Mesothelial cell of epicardium (in vitro differentiated cells): ENCODE measurements at regions not wholly inside any gene's neighbourhood (a gene's known extent, or its start where the extent isn't known, plus 50 kb on each side); places are given as distances from the start of the nearest gene placed in this dataset.

Experiments used
- DNase-seq, 2 experiments: peaks; one replicate each; pipeline ENCODE4 v3.0.0; 2021; ENCODE audit warnings: low spot score in 2 of 2; ENCODE audit not compliant: unreplicated experiment in 2 of 2
- H3K27ac Mint-ChIP-seq: 2 replicates; pipeline ENCODE4 v1.8.0; 2021; ENCODE audit warnings: mixed read lengths
- H3K27me3 Mint-ChIP-seq: 2 replicates; pipeline ENCODE4 v1.8.0; 2021; ENCODE audit warnings: low read depth, mixed read lengths
- H3K36me3 Mint-ChIP-seq: 2 replicates; pipeline ENCODE4 v1.8.0; 2021; ENCODE audit warnings: mixed read lengths
- H3K4me1 Mint-ChIP-seq: 2 replicates; pipeline ENCODE4 v1.8.0; 2021; ENCODE audit warnings: mixed read lengths
- H3K4me3 Mint-ChIP-seq: 2 replicates; pipeline ENCODE4 v1.8.0; 2021; ENCODE audit warnings: mild to moderate bottlenecking, moderate library complexity, mixed read lengths
- H3K9me3 Mint-ChIP-seq: 2 replicates; pipeline ENCODE4 v1.8.0; 2021; ENCODE audit warnings: mixed read lengths
- TF ChIP-seq, protein P1 (sequence below): fragments of 200-600 bp; sonication (generic); IDR thresholded peaks from one replicate; pipeline ENCODE4 v1.5.0; 2021; ENCODE audit warnings: antibody characterized with exemption; ENCODE audit not compliant: unreplicated experiment

DNA sequence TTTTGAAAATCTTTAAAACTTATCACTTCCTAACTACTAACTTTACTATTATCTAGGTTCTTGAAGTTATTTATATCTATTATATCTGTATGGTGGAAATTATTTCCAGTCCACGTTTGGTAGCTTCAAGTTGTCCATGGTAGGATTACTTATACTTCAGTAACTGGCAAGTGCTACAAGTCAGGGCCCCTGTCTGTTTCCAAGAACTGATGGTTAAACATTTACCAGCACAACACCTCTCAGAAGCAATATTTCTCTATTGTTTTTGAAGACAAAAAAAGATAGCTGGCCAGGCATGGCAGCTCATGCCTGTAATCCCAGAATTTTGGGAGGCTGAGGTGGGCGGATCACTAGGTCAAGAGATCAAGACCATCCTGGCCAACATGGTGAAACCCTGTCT, 240.4 kb upstream of the RHOBTB1 start:
- H3K4me3 Mint-ChIP-seq = no peak overlapping the region
- no peak for DNase-seq
- H3K9me3 Mint-ChIP-seq = peaks cover 8% of the 10 kb centered on the region
- H3K36me3 Mint-ChIP-seq = no peaks in the 10 kb centered on the region
- H3K27ac Mint-ChIP-seq = no peak overlapping the region
- TF ChIP-seq, protein P1, sequence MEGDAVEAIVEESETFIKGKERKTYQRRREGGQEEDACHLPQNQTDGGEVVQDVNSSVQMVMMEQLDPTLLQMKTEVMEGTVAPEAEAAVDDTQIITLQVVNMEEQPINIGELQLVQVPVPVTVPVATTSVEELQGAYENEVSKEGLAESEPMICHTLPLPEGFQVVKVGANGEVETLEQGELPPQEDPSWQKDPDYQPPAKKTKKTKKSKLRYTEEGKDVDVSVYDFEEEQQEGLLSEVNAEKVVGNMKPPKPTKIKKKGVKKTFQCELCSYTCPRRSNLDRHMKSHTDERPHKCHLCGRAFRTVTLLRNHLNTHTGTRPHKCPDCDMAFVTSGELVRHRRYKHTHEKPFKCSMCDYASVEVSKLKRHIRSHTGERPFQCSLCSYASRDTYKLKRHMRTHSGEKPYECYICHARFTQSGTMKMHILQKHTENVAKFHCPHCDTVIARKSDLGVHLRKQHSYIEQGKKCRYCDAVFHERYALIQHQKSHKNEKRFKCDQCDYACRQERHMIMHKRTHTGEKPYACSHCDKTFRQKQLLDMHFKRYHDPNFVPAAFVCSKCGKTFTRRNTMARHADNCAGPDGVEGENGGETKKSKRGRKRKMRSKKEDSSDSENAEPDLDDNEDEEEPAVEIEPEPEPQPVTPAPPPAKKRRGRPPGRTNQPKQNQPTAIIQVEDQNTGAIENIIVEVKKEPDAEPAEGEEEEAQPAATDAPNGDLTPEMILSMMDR = no peak
- H3K4me1 Mint-ChIP-seq = peaks cover 9% of the 10 kb centered on the region
- no peaks in the 10 kb centered on the region for H3K27me3 Mint-ChIP-seq

DNA sequence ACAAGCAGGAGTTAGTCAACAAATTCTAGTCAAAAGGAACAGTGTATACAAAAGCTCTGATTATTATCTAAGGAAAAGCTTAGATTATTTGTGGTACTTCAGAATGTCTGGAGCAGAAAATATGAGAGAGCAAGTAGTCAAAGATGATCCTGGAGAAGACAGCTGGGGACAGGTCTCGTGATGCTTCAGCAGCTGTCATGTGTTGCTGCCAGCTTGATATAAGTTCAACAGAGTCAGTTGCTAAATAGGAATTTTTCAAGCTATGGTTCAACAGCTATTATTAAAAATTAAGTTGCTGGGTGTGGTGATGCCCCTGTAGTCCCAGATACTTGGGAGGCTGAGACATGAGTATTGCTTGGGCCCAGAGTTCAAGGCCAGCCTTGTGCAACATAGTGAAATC, 240.0 kb upstream of the RHOBTB1 start:
- TF ChIP-seq, protein P1 = no peak
- peaks cover 8% of the 10 kb centered on the region for H3K9me3 Mint-ChIP-seq
- H3K27ac Mint-ChIP-seq = no peak overlapping the region
- no peaks in the 10 kb centered on the region for H3K36me3 Mint-ChIP-seq
- H3K4me3 Mint-ChIP-seq = no peak overlapping the region
- no peaks in the 10 kb centered on the region for H3K27me3 Mint-ChIP-seq
- H3K4me1 Mint-ChIP-seq = peaks cover 9% of the 10 kb centered on the region
- DNase-seq = no peak

DNA sequence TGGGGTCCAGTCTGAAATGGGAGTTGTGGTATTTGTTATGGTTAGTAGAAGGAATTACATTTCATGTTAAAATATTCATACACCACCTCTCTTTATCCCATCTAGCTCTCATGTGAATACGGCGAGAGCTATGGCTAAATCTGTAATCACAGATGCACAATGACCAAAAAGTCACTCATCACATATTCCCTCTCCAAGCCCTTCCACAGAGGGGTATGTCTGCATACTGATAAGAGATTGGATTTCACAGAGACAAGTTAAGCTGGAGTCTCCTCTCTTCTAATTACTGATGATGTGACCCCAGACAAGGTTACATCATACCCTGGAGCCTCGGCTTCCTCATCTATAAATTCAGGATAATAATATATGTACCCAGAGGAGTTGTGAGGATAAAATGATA, 237.8 kb upstream of the RHOBTB1 start:
- no peak for DNase-seq
- H3K36me3 Mint-ChIP-seq = no peaks in the 10 kb centered on the region
- peaks cover 8% of the 10 kb centered on the region for H3K9me3 Mint-ChIP-seq
- peaks cover 11% of the 10 kb centered on the region for H3K4me1 Mint-ChIP-seq
- TF ChIP-seq, protein P1 = no peak
- no peak overlapping the region for H3K27ac Mint-ChIP-seq
- no peaks in the 10 kb centered on the region for H3K27me3 Mint-ChIP-seq
- no peak overlapping the region for H3K4me3 Mint-ChIP-seq

DNA sequence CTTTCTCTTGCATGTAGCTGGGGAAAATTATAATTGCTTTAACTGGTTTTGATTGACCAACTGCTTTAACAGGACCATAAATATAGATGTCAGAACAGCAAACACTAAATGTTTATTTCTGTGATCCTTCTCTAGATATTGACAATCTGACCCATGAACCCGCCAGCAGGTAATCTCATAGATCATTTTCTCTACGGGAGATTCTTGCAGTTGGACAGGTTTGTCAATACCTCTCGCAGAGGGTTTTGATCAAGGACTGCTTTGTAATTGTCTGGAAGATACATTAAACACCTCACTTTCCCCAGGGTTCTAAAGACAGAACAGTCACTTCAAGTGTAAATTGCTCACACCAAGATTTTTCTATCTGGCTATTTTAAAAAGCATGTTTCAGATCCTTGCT, 235.8 kb upstream of the RHOBTB1 start:
- Mint-ChIP-seq H3K36me3 (no peaks in the 10 kb centered on the region), H3K4me3 (no peak overlapping the region), H3K27me3 (no peaks in the 10 kb centered on the region), H3K4me1 (peaks cover 28% of the 10 kb centered on the region), H3K9me3 (peaks cover 8% of the 10 kb centered on the region), H3K27ac (no peak overlapping the region)
- DNase-seq = no peak
- TF ChIP-seq, protein P1 = no peak

DNA sequence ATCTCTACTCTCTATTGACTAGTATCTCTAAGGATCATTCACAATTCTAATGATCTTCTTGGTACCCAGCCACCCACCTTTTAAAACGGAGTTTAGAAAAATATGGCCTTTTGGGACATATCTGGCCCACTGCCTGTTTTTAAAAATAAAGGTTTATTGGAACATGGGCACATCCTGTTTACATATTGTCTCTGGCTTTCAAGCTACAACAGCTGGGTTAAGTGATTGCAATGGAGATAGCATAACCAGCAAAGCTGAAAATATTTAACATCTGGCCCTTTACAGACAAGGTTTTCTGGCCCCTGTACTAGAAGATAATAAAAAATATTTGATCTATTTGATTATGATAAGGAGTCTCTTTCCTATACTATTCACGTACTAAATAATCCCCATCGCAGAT, 232.4 kb upstream of the RHOBTB1 start:
- no peaks in the 10 kb centered on the region for H3K9me3 Mint-ChIP-seq
- H3K27ac Mint-ChIP-seq = peak overlapping the region; percentile 30
- no peak overlapping the region for H3K4me3 Mint-ChIP-seq
- TF ChIP-seq, protein P1 = no peak
- DNase-seq = no peak
- no peaks in the 10 kb centered on the region for H3K36me3 Mint-ChIP-seq
- peaks cover 29% of the 10 kb centered on the region for H3K4me1 Mint-ChIP-seq
- H3K27me3 Mint-ChIP-seq = no peaks in the 10 kb centered on the region

GRCh38 chr10:61175316-61175715, 231.3 kb upstream of the RHOBTB1 start:
- H3K36me3 Mint-ChIP-seq = no peaks in the 10 kb centered on the region
- H3K4me1 Mint-ChIP-seq = peaks cover 29% of the 10 kb centered on the region
- no peak for DNase-seq
- H3K27me3 Mint-ChIP-seq = no peaks in the 10 kb centered on the region
- no peaks in the 10 kb centered on the region for H3K9me3 Mint-ChIP-seq
- H3K27ac Mint-ChIP-seq = peak overlapping the region; percentile 72
- no peak overlapping the region for H3K4me3 Mint-ChIP-seq
- TF ChIP-seq, protein P1 = no peak
